Stimulated activated effector memory CD8-positive, alpha-beta T cell treated with anti-CD3 and anti-CD28 coated beads, Interleukin-12 subunit alpha, Interleukin-12 subunit beta, amount 100 ng/mL, for 72 hours (primary cell): ENCODE measurements at regions not wholly inside any gene's neighbourhood (a gene's known extent, or its start where the extent isn't known, plus 50 kb on each side); places are given as distances from the start of the nearest gene placed in this dataset.

Source experiments
- ATAC-seq: fragments of 150-1000 bp; cut with Tn5 transposase; 2 replicates; pipeline ENCODE4 v1.10.0; 2021
- DNase-seq, 2 donors: peaks; one replicate each; pipeline ENCODE4 v3.0.0; 2021 to 2022; ENCODE audit warnings: low spot score in 2 of 2
- H3K27ac Mint-ChIP-seq: one replicate; pipeline ENCODE4 v1.8.0; 2022; ENCODE audit warnings: mild to moderate bottlenecking, mixed read lengths
- H3K36me3 Mint-ChIP-seq: one replicate; pipeline ENCODE4 v1.8.0; 2022; ENCODE audit warnings: mild to moderate bottlenecking, mixed read lengths
- H3K4me1 Mint-ChIP-seq: one replicate; pipeline ENCODE4 v1.8.0; 2022; ENCODE audit warnings: mixed read lengths
- H3K4me3 Mint-ChIP-seq: one replicate; pipeline ENCODE4 v1.8.0; 2022; ENCODE audit warnings: mild to moderate bottlenecking, mixed read lengths
- H3K9me3 Mint-ChIP-seq: one replicate; pipeline ENCODE4 v1.8.0; 2022; ENCODE audit warnings: mixed read lengths

- Mint-ChIP-seq H3K4me1 (peaks cover 2% of the 10 kb centered on the region), H3K27ac (no peak overlapping the region), H3K36me3 (no peaks in the 10 kb centered on the region), H3K9me3 (no peaks in the 10 kb centered on the region), H3K4me3 (no peak overlapping the region)
- no peak for DNase-seq
- ATAC-seq = no peak
Observed at GRCh38 chr20:61115364-61116065, 136.5 kb upstream of the CDH4 start.

DNA sequence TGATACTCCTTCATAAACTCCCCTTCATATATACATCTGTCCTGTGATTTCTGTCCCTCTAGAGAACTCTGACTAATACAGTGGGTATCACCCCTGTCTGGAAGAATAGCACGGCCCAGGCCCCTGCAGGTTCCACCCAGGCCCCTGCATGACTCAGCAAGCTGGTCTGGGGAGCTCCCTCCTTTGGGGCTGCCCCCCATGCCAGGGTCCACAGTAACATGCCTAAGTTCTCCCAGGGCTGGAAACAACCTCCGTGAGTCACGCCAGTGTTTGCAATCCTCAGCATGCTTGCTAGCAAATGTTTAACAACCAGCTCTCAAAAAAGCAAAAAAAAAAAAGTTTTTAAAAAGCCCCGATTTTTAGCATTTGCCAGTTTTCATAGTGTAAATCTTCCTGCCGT is 134.3 kb upstream of the CDH4 start:
- Mint-ChIP-seq H3K27ac (no peak overlapping the region), H3K4me1 (peaks cover 8% of the 10 kb centered on the region), H3K4me3 (no peak overlapping the region), H3K36me3 (no peaks in the 10 kb centered on the region), H3K9me3 (no peaks in the 10 kb centered on the region)
- no peak for DNase-seq
- no peak for ATAC-seq

DNA sequence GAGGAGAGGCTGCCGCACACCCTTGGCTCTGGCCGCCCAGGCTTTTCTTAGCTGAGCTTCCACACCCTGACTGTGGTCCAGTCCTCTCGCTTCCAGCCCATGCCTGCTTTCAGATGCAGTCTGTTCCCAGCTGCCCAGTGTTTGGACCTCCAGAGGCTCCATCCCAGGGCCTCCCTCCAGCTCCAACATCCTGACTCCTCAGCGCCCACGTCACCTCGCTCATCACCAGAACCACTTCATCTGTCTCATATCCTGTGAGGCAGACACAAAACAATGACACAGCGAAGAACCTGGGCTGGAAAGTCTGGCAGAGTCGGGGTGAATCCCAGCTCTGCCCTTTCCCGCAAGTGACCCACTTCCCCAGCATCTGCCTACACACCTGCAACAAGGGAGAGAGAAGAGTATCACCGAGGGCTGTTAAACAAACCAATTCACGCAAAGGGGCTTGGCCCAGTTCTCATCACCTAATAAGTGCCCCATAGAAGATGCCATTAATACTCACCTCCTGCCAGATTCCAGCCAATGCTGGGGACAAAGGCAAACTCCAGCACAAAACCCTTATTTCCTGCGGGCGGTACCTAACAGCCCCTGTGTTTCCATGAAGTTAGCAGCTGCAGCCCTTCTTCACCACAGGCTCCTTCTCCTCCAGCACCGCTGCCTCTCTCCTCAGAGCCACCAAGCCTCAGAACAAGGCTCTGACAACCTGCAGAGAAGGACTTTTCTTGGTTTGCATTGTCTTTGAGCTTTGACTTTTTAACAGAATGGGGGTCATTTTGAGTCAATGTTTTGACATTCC is 133.4 kb upstream of the CDH4 start:
- DNase-seq (no peak), ATAC-seq (no peak)
- no peak overlapping the region for H3K27ac Mint-ChIP-seq
- H3K36me3 Mint-ChIP-seq = no peaks in the 10 kb centered on the region
- no peaks in the 10 kb centered on the region for H3K9me3 Mint-ChIP-seq
- H3K4me3 Mint-ChIP-seq = no peak overlapping the region
- H3K4me1 Mint-ChIP-seq = peaks cover 8% of the 10 kb centered on the region

GRCh38 chr20:61119273-61119672 is 132.8 kb upstream of the CDH4 start:
- Mint-ChIP-seq H3K27ac (no peak overlapping the region), H3K4me3 (no peak overlapping the region), H3K36me3 (no peaks in the 10 kb centered on the region), H3K4me1 (peaks cover 8% of the 10 kb centered on the region), H3K9me3 (no peaks in the 10 kb centered on the region)
- ATAC-seq (no peak), DNase-seq (no peak)

GRCh38 chr20:61119794-61120410 is 132.2 kb upstream of the CDH4 start:
- no peak for ATAC-seq
- H3K36me3 Mint-ChIP-seq = no peaks in the 10 kb centered on the region
- H3K4me1 Mint-ChIP-seq = peaks cover 8% of the 10 kb centered on the region
- no peaks in the 10 kb centered on the region for H3K9me3 Mint-ChIP-seq
- no peak overlapping the region for H3K4me3 Mint-ChIP-seq
- no peak for DNase-seq
- H3K27ac Mint-ChIP-seq = no peak overlapping the region

GRCh38 chr20:61120595-61121515 is 131.2 kb upstream of the CDH4 start:
- Mint-ChIP-seq H3K4me3 (no peak overlapping the region), H3K9me3 (no peaks in the 10 kb centered on the region), H3K36me3 (no peaks in the 10 kb centered on the region), H3K27ac (no peak overlapping the region), H3K4me1 (peaks cover 8% of the 10 kb centered on the region)
- DNase-seq = peak in 1 of 2 donors; percentile 4
- peak; percentile 67 for ATAC-seq

DNA sequence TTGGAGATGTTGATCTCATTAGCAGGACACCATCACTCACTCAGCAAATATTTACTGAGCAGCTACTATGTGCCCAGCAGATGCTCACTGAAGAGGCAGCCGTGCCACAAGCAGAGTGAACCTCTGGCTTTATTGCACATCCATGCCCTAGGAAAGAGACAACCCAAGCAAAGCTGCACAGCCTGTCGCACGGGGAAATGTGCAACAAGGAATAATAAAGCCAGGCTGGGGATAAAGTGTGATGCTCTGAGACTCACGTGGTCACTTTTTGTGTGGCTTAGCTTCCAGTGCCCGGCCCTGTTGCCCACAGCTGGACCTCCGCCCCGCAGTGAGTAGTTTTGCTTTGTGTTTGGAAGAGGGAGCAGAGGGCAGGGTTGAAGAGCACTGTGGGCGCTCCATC is 130.4 kb upstream of the CDH4 start:
- no peaks in the 10 kb centered on the region for H3K36me3 Mint-ChIP-seq
- peaks cover 8% of the 10 kb centered on the region for H3K4me1 Mint-ChIP-seq
- no peak overlapping the region for H3K27ac Mint-ChIP-seq
- H3K4me3 Mint-ChIP-seq = no peak overlapping the region
- ATAC-seq (no peak), DNase-seq (no peak)
- no peaks in the 10 kb centered on the region for H3K9me3 Mint-ChIP-seq

- DNase-seq (no peak), ATAC-seq (no peak)
- Mint-ChIP-seq H3K4me3 (no peak overlapping the region), H3K4me1 (peaks cover 8% of the 10 kb centered on the region), H3K36me3 (no peaks in the 10 kb centered on the region), H3K9me3 (no peaks in the 10 kb centered on the region), H3K27ac (no peak overlapping the region)
Observed at GRCh38 chr20:61123286-61123685, 128.8 kb upstream of the CDH4 start.

DNA sequence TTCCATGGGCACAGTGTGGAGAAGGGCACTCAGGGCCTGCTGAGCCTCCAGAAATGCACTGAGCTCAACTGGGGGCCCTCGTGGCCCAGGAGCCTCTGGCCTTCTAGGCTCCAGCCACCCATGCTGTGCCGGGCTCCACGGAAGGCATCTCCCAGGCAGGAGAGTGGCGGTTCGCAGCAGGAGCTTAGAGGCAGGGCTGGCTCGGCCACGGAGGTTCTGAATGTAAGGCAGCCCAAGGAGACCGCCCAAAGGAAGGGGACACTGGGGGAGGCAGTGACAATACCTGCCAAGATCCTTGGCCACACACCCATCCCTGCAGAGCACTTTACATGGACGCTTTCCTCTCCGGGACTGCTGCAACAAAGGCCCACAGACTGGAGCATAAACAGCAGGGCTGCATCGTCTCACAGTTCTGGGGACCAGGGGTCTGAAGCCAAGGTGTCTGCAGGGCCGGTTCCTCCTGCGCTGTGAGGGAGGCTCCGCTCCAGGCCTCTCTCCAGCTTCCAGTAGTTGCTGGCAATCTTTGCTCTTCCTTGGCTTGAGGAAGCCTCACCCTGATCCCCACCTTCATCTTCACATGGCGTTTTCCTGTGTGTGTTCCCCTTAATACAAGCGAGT is 128.2 kb upstream of the CDH4 start:
- Mint-ChIP-seq H3K9me3 (no peaks in the 10 kb centered on the region), H3K27ac (no peak overlapping the region), H3K36me3 (no peaks in the 10 kb centered on the region), H3K4me1 (peaks cover 8% of the 10 kb centered on the region), H3K4me3 (no peak overlapping the region)
- DNase-seq = no peak
- ATAC-seq = no peak

- DNase-seq (no peak), ATAC-seq (no peak)
- peaks cover 14% of the 10 kb centered on the region for H3K4me1 Mint-ChIP-seq
- H3K4me3 Mint-ChIP-seq = no peak overlapping the region
- no peaks in the 10 kb centered on the region for H3K9me3 Mint-ChIP-seq
- no peaks in the 10 kb centered on the region for H3K36me3 Mint-ChIP-seq
- no peak overlapping the region for H3K27ac Mint-ChIP-seq
Observed at GRCh38 chr20:61125076-61125475, 127.0 kb upstream of the CDH4 start.

GRCh38 chr20:61125546-61126180 is 126.4 kb upstream of the CDH4 start:
- Mint-ChIP-seq H3K9me3 (no peaks in the 10 kb centered on the region), H3K36me3 (no peaks in the 10 kb centered on the region), H3K4me3 (no peak overlapping the region), H3K4me1 (peaks cover 11% of the 10 kb centered on the region), H3K27ac (no peak overlapping the region)
- no peak for DNase-seq
- ATAC-seq = no peak

DNA sequence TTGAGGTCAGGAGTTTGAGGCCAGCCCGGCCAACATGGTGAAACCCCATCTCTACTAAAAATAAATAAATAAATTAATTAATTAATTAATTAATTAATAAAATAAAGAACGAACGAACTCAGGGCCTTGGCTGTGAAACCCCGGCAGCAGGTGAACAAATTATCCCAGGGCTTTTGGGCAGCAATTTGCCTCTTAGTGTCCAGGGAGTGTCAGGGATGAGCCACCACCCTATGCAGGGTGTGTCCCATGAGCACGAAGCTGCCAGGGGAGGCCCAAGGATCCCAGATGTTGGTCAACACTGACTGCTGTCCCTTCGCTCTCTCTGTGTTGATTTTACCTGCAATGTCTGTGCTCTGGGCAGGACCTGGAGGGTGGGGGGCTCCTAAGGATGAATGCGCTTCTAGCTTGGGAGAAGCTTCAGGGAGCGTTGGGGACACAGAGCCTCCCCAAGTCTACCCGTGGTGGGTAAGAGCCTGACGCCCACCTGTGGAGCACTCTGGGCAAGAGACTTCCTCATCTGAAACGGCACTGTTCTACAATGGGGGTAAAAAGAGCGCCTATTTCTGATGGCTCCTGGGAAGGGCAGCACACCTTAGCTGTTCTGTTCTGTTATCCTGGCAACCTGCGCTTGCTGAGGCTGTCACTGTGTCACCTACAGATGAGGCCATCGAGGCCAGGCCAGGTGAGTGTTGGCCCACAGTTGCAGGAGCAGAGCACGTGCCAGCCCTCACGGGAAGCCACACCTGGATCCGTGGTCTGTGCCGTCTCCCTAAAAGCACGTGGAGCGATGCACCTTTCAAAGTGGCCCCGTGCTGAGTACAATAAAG is 125.5 kb upstream of the CDH4 start:
- peaks cover 7% of the 10 kb centered on the region for H3K4me1 Mint-ChIP-seq
- DNase-seq = no peak
- no peaks in the 10 kb centered on the region for H3K36me3 Mint-ChIP-seq
- ATAC-seq = no peak
- H3K27ac Mint-ChIP-seq = no peak overlapping the region
- H3K4me3 Mint-ChIP-seq = no peak overlapping the region
- no peaks in the 10 kb centered on the region for H3K9me3 Mint-ChIP-seq

DNA sequence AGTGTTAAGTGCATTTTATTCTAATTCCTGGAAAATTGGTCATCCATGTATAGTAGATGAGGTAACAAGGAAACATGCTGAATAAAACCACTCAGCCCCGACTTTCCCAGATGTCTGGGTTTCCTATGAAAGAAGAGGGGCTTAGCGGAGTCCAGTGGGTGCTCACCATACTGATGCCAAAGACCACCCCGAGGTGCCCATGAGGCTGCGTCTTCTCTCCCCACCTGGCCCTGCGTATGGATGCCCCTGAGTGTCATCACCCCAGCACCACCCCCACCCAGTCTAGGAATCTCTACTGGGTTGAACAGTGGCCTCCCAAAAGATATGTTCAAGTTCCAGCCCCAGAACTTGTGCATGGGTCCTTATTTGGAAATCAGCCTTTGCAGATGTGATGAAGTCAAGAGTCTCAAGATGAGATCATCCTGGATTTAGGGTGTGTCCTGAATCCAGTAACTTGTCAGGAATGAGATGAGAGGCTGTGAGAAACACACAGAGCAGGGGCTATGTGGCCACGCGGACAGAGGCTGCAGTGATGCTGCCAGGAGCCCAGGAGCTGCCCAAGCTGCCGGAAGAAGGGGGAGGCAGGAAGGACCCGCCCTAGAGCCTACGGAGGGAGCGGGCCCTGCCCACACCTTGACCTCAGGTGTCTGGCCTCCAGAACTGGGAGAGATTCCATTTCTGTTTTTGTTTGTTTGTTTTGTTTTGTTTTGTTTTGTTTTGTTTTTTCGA is 124.6 kb upstream of the CDH4 start:
- H3K4me1 Mint-ChIP-seq = peaks cover 7% of the 10 kb centered on the region
- no peaks in the 10 kb centered on the region for H3K9me3 Mint-ChIP-seq
- H3K36me3 Mint-ChIP-seq = no peaks in the 10 kb centered on the region
- H3K4me3 Mint-ChIP-seq = no peak overlapping the region
- DNase-seq (no peak), ATAC-seq (no peak)
- no peak overlapping the region for H3K27ac Mint-ChIP-seq
